HG02981 (cell line): ENCODE measurements at regions not wholly inside any gene's neighbourhood (a gene's known extent, or its start where the extent isn't known, plus 50 kb on each side); places are given as distances from the start of the nearest gene placed in this dataset.
"Not testable (repeated sequence)": the region's sequence is repeated elsewhere in the genome, so short reads cannot be mapped to it uniquely, and the experiment has no call there.

Source experiments
- ATAC-seq: cut with Tn5 transposase; IDR thresholded peaks from one replicate; pipeline ENCODE4 v1.9.1; 2021; ENCODE audit warnings: mild to moderate bottlenecking, moderate library complexity; ENCODE audit not compliant: unreplicated experiment

DNA sequence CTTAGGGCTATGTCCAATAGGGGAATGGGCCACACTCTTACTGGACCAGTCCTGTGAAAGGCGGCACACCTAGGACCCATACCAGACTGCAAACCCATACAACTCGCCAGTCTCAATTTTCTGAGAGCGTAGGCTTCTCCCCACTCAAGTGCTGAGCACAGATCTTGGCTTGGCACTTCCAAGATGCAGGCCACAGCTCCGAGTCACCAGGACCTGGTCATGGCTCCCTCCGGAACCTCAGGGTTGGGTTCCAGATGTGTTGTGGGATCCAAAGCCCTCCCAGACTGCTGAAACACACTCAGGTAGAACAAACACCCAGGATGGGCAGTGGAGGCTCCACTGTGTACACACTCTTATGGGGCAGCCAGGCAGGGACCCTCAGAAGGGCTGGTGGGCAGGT, 103.3 kb downstream of the TMEM144 start:
- no peak for ATAC-seq

DNA sequence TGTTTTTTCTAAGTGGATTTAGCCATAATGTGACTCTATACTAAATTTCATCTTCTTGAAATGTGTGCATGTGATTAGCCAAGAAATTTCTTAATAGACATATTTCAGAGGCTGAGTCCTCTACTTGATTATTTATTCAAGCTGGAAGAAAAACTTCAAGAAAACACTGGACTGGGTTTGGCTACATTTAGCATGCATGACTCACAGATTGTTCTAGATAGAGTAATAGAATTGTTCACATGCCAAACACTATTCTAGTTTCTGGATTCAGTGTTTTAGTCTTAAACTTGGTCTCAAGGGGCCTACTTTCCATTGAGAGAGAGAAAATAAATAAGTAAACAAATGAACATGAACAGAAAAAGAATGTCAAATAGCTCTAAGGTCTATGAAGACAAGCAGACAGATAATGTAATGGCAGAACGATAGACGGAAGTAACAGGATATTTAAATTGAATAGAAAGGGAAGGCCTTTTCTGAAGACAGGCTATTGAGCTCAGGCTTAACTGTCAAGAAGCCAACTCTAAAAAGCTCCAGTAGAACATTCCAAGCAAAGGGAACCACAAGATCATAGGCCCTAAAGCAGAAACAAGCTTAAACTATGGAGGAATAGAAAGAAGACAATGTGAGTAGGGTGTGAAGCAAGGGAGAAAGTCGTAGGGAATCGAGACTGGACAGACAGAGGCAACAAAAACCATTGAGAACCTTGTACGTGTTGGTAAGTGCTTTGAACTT, 104.6 kb downstream of the TMEM144 start:
- no peak for ATAC-seq

DNA sequence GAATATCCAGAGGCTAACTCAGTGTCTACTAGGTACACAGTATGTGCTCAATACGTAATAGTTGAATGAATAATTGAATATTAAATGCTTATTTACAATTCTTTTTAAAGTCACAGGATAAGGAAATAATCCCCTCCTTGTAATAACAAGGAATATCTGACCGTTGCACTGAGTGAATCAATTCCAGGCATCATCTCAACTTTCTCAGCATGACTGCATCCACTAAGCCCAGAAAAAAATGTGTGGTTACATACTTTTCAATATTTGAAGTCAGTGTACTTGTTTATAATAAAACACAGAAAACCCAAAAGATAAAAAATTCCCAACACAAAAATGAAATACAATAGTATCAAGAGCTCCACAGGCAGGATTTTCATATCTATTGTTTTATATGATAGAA, 105.4 kb downstream of the TMEM144 start:
- ATAC-seq: no peak

- ATAC-seq: peak; percentile 84
Measured at GRCh38 chr4:158316264-158316663, 106.0 kb downstream of the TMEM144 start.

DNA sequence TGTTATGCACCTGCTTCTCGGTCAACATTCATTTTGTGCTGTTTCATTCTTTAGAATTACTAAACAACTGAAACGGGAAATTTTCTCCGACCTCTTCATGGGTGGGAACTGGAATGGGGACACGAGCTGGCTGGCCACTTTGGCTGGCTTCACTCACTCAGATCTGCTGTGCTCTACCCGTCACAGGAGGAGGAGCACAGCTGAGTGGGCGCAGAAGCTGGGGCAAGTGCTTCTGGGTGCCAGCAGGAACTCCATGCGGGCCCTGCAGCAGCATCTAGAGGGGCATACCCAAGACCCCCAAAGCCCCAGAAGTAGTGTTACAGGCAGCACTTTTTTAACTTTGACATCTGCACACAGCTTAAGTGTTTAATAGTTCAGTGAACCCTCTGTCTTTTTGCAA, 109.6 kb downstream of the TMEM144 start:
- no peak for ATAC-seq

GRCh38 chr4:158322109-158322508, 111.8 kb downstream of the TMEM144 start:
- ATAC-seq: no peak

DNA sequence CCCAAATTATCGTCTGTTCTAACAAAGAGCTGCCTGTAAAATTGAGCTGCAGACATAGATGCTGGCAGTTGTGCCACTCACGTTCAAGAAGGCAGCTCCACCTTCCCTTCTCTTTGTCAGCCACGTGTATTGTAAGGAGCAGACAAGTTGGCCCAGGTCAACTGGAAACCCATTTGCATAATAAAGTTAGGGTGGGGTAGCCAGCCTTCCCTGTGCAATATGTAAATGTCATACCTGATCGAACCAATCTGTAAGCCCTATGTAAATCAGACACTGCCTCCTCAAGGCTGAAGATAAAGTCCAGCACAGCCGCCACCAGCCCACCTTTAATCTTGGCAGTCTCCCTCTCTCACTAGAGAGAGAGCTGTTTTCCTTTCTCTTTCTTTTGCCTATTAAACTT, 117.2 kb downstream of the TMEM144 start:
- no peak for ATAC-seq

DNA sequence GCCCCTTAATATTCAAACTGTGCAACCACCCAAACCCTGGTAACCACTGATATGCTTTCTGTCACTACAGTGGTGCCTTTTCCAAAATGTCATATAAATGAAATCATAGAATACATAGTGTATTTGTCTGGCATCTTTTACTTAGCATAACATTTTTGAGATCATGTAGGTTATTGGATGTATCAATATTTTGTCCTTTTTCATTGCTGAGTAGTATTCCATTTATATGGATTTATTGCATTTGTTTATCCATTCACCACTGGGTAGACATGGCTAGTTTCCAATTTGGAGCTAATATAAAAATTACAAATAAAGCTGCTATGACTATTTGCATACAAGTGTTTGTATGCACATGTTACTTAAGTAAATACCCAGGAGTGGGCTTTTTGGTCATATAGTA, 121.6 kb downstream of the TMEM144 start:
- ATAC-seq: no peak

DNA sequence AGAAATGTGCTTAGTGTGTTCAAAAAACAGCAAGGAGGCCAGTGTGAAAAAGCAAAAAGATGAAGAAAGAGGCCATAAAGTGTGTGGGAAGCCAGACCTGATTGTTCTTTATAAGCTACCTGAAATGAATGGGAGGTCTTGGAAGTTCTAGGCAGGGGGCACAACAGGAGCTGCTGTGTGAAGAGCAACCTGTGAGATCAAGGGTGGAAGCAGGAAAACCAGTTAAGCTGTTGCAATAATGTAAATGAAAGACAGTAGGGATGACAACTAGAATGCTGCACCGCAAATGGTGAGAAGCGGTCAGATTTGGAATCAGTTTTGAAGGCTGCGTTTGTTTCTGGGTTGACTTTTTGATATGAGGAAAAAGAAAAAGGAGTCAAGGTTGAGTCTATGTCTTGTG, 123.5 kb downstream of the TMEM144 start:
- no peak for ATAC-seq

DNA sequence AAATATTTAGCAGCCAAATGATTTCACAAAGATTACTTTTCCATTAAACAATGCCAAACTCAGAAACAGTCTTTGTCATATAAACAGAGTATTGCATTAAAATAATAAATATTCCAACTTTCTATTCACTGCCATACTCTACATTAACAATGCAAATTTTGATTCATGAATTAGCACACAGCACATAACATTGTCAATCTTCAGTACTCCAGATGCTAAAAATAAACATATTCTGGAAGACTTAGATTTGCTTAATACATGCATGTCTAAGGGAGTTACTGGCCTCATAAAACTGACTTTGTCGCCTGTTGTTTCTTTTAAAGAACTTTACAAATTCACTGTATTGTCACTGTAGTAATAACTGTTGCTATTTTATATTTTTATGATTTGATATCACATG, 131.6 kb downstream of the TMEM144 start:
- ATAC-seq: no peak

DNA sequence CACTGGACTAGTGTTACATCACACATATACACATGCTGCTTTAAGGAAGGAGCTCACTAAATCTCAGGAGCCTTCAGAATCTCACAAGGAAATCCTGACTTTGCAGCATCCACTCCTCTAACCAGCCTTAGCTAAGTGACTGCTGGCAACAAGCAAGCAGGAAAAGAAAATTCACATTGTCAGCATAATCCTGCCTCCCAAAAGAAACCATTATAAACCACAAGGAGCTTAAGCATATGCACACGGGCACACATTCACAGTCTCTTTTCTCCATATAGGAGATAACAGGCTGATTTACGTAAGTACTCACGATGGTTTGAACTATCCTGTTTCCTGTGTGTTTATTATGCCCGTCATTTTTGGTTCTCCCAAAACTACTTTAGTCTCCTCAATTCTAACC, 136.3 kb downstream of the TMEM144 start:
- ATAC-seq: no peak

DNA sequence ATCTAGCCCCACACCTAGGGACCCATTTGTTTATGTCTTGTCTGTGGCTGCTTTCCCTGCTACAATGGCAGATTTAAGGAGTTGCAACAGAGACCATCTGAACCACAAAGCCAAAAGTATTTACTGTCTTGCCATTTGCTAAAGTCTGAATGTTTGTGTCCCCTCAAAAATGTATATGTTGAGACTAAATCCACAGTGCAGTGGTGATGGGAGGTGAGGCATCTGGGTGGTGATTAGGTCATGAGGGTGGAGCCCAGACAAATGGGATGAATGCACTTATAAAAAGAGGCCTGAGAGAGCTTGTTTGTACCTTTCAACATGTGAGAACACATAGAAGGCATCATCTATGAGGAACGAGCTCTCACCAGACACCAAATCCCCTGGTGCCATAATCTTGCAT, 137.3 kb downstream of the TMEM144 start:
- ATAC-seq: no peak

- no peak for ATAC-seq
Measured at GRCh38 chr4:158350161-158350560, 139.9 kb downstream of the TMEM144 start.

DNA sequence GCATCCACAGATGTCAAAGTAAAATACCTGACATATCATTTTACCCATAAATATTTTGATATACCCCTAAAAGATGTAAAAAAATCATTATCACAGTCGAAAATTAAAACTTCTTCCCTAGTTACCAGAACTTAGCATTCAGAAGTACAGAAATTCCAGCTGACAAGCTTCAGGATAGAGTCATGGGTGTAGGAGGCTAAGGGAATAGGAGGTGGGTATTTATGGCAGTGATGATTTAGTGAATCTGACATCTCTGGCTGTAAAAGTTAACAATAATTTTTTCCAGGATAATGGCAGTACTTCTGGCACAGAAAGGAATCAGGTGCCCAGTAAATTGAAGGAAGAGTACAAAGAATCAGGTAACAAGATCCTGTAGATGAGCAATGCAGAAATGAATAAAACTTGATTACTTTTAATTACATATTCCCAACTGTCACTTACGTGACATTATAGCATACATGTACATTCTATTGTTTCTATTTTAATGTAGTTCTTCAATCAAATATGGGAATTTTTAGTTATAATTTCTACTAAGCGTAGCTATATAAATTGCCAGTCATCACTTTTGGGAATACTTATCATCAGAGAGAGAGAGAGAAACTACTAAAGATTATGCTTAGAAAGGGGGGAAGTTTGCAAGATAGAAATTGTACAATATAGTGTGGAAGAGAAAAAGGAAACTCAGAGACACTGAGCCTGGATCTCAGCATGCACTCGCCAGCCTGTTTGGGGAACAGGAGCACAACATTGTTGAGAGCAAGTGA, 143.4 kb downstream of the TMEM144 start:
- ATAC-seq: no peak

- ATAC-seq: no peak
Measured at GRCh38 chr4:158356301-158356700, 146.0 kb downstream of the TMEM144 start.

- ATAC-seq: not testable (repeated sequence)
Measured at GRCh38 chr4:158367932-158368441, 153.7 kb upstream of the RXFP1 start.

DNA sequence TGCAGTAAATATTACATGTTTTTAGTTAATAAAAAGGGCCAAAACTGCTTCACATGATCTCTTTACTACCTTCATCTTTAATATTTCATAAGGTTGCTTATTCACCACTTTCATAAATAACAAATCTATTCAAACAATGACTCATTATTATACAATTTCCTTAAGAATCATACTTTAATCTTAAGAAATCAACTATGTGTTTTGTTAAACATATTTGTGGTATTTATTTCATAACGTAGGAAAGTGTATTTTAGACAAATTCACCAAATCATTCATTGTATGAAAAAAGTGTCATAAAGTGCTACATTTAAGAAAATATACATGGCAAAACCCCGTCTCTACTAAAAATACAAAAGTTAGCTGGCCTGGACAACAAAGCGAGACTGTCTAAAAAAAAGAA, 150.5 kb upstream of the RXFP1 start:
- ATAC-seq: no peak

- ATAC-seq: no peak
Measured at GRCh38 chr4:158374318-158374717, 147.4 kb upstream of the RXFP1 start.

DNA sequence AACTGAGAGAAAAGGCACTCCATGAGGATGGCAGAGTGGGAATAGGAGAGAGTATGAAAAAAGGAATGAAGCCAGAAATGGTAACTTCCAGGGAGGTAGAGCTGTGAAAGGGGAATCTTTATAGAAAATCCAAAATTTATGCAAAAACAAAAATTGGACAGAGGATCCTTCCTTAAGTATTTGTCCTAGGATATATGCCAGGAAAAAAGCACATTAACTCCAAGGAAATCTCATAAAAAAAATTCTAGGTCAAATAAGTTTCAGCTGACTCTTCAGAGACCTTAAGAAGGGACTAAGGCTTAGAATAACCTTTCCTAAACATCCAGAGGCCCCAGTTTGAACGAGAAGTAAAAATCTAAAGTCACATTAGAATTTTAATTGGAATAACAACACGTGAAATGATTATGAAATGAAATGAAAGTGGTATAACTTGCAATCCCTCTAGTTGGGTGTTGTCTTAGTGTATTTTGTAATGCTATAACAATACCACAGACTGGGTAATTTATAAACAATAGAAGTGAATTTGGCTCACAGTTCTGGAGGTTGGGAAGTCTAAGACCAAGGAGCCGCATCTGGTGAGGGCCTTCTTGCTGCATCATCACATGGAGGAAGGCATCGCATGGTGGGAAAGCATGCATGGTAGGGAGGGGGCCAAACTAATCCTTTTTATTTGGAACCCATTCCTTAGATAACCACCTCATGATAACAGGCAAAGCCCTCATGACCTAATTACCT, 145.4 kb upstream of the RXFP1 start:
- no peak for ATAC-seq

DNA sequence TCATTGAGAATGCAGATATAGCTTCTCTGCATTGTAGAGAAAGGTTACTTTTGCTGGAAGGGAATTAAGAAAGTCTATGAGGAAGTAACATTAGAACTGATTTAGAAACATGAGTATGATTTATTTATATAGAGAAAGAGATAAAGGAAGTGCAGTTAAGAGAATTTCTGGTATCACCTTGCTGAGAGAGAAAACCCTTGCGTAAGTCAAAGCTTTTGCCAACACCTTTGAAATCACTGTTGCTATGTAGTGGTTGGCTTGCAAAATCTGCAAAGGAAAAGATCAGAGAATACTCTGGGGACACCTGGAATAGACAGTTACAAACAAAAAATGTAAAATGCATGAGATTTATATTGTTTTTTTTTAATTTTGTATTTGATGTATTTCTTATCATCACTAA, 137.3 kb upstream of the RXFP1 start:
- no peak for ATAC-seq

- ATAC-seq: no peak
Measured at GRCh38 chr4:158395343-158395742, 126.3 kb upstream of the RXFP1 start.

DNA sequence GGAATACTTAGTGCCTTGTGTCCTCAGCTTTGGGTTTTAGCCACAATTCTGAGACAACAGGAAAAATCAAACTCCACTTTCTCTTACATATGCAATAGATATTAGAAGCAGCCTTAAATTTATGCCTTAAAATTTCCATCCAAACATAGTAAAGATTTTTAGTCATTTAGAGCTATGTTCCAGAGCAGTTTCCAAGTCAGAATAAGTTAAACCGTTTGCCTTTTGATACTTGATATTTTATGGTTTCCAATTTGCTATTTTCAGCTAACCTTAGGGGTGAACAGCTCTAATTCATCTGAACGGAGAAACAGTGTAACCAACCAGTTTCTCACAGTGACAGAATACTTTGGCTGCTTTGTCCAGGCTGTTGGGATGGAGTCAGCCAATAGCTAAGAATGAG, 125.8 kb upstream of the RXFP1 start:
- ATAC-seq: no peak
